Activated naive CD8-positive, alpha-beta T cell treated with anti-CD3 and anti-CD28 coated beads, Interleukin-2, amount 10 ng/mL, durations not matched to agents 7 days and 5 days (primary cell): ENCODE measurements at regions not wholly inside any gene's neighbourhood (a gene's known extent, or its start where the extent isn't known, plus 50 kb on each side); places are given as distances from the start of the nearest gene placed in this dataset.
A peak's percentile ranks its signal among the peaks of the same experiment; 100 is the strongest.

Source experiments
- ATAC-seq: fragments of 150-1000 bp; cut with Tn5 transposase; one replicate; pipeline ENCODE4 v1.10.0; 2021; ENCODE audit warnings: low read depth, moderate library complexity
- POLR2A ChIA-PET: fragments of 350-600 bp; sonication (Branson Sonifier 250); formaldehyde crosslinking; loops from one replicate; lab custom pipeline; 2021; ENCODE audit warnings: antibody characterized with exemption; lab: Charles Lee
- DNase-seq: peaks from one replicate; pipeline ENCODE4 v3.0.0; 2021
- H3K27ac Mint-ChIP-seq: one replicate; pipeline ENCODE4 v1.8.0; 2022; ENCODE audit warnings: mild to moderate bottlenecking, mixed read lengths
- H3K27me3 Mint-ChIP-seq: one replicate; pipeline ENCODE4 v1.8.0; 2022; ENCODE audit warnings: mild to moderate bottlenecking, moderate library complexity, mixed read lengths
- H3K36me3 Mint-ChIP-seq: one replicate; pipeline ENCODE4 v1.8.0; 2021; ENCODE audit warnings: mild to moderate bottlenecking, mixed read lengths
- H3K4me1 Mint-ChIP-seq: one replicate; pipeline ENCODE4 v1.8.0; 2021; ENCODE audit warnings: mixed read lengths
- H3K4me3 Mint-ChIP-seq: one replicate; pipeline ENCODE4 v1.8.0; 2022; ENCODE audit warnings: mild to moderate bottlenecking, moderate library complexity, mixed read lengths
- H3K9me3 Mint-ChIP-seq: one replicate; pipeline ENCODE4 v1.8.0; 2021; ENCODE audit warnings: mixed read lengths

DNA sequence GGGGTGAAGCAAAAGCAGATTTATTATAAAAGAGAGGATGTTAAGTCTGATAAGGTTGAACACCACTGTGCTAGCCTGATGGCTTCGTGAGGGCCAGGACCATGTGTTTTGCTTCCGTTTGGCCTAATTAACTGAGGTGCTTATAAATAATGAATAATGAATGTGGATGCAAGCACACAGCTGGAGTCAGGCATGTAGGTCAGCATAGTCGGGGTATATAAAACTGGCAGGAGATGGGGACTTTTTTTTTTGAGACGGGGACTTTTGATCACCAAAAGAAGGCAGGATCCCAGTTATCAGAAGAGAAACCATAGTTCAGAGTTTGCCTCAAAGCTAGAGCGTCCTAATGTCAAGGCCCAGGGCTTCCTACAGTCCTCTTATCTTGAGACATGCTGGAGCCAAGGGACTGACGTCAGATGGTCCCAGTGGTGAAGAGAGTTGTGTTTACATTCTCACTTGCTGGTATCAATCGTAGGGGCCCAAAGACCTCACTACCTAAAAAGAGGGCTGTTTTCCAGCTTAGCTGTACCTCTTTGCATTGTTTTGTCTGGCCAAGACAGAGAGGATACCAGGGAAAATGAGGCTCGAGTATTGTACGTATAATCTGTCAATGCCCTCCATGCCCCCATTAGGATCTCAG lies 50.4 kb downstream of the RTL9 start:
- Mint-ChIP-seq H3K36me3 (no peaks in the 10 kb centered on the region), H3K27ac (no peak overlapping the region), H3K4me1 (peaks cover 2% of the 10 kb centered on the region), H3K9me3 (no peaks in the 10 kb centered on the region), H3K4me3 (no peak overlapping the region), H3K27me3 (peaks cover 3% of the 10 kb centered on the region)
- DNase-seq = no peak
- no peak for ATAC-seq
- POLR2A ChIA-PET = no interaction called here

DNA sequence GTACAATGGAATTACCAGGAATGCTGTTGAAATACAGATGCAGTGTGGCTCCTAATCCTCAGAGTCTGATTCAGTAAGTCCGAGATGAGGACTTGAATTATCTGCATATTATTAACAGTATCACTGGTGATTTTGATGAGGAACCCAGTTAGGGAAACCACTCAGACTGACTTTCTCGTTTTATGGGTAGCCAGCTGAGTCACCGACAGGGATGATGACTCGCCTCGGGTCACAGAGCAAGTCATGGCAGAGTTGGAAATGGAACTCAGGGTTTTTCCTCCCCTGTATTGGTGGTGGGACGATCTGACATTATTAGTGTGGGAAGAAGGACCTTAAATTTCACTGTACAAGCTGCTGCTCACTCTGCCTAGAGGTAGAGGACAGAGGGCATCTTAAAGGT lies 51.3 kb downstream of the RTL9 start:
- POLR2A ChIA-PET = no interaction called here
- Mint-ChIP-seq H3K4me1 (peaks cover 2% of the 10 kb centered on the region), H3K9me3 (no peaks in the 10 kb centered on the region), H3K36me3 (no peaks in the 10 kb centered on the region), H3K27me3 (peaks cover 3% of the 10 kb centered on the region), H3K4me3 (no peak overlapping the region), H3K27ac (no peak overlapping the region)
- ATAC-seq = no peak
- DNase-seq = no peak

DNA sequence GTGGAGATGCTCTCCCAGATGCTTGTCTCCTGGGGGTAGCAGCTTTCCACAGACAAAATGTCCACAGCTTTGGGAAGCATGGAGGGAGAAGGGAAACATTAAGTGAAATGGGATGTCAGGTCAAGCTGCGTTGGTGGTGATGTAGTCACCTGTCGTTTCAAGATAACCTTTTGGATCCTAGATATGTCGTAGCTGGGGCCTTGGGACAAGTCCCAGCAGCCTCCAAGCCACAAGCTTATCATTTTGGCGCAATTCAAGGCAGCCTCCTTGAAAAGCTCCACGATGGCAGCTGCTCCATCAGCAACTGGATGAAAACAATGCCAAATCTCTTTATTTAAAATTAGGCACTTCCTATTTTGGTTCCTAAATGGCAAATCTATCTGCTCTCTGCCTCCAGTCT lies 52.0 kb downstream of the RTL9 start:
- POLR2A ChIA-PET = no interaction called here
- Mint-ChIP-seq H3K9me3 (no peaks in the 10 kb centered on the region), H3K27ac (no peak overlapping the region), H3K4me3 (no peak overlapping the region), H3K4me1 (peaks cover 2% of the 10 kb centered on the region), H3K36me3 (no peaks in the 10 kb centered on the region), H3K27me3 (peaks cover 3% of the 10 kb centered on the region)
- DNase-seq (no peak), ATAC-seq (no peak)

DNA sequence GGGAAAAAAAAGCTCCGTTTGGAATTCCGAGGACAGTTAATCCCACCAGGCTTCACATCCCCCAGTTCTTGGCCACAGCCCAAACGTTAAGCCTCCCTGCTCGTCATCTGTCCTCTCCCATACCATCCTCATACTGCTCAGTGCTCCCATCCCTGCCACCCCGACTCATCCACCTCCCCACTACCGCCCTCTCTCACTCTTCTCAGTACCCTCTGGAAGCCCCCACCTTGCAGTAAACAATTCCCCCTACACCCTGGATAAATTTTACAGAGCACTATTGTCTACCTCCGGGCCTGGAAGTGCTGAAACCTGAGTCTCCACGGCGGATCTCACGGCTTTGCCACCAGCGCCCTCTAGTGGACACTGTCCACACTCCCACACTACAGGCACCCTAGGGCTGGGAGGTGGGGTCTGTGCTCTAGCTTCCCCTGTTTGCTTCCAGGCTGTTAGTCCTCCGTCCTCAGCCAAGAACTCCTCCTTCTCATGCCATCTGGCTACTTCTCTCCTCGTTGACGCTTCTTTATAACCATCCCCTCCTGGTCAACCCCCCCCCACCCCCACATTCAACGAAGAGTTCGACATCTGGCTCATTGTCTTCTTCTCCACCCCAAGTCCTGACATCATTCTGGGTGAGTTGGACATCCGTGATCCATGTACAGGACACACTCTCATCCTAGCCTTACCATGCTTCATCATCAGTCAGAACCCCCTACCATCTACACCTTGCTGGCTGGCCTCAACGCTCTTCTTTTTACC lies 54.5 kb downstream of the RTL9 start:
- H3K4me3 Mint-ChIP-seq = no peak overlapping the region
- peaks cover 2% of the 10 kb centered on the region for H3K4me1 Mint-ChIP-seq

DNA sequence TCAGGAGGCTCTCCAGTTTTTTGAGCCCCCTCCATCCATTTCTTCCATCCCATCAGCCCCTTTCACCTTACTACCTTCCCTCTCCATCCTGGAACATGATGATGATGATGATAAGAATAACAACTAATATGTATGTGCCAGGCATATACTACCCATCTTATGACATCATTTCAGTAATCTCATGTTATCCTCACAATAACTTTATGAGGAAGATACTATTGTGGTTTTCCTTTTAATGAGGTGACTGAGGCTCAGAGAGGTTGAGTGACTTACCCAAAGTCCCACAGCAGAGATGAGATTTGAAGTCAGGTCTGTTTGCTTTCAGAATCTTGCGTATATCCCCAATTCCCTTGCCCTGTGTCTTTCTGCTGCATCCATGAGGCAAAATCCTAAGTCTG lies 55.1 kb downstream of the RTL9 start:
- no peak for ATAC-seq
- no peaks in the 10 kb centered on the region for H3K36me3 Mint-ChIP-seq
- no peak for DNase-seq
- POLR2A ChIA-PET = no interaction called here
- peaks cover 3% of the 10 kb centered on the region for H3K27me3 Mint-ChIP-seq
- no peak overlapping the region for H3K27ac Mint-ChIP-seq
- H3K9me3 Mint-ChIP-seq = no peaks in the 10 kb centered on the region
- H3K4me1 Mint-ChIP-seq = peaks cover 2% of the 10 kb centered on the region
- H3K4me3 Mint-ChIP-seq = no peak overlapping the region

More for the DNA sequence above, 54.5 kb downstream of the RTL9 start:
- H3K27me3 Mint-ChIP-seq = peaks cover 3% of the 10 kb centered on the region
- H3K27ac Mint-ChIP-seq = no peak overlapping the region
- no peaks in the 10 kb centered on the region for H3K36me3 Mint-ChIP-seq
- no peaks in the 10 kb centered on the region for H3K9me3 Mint-ChIP-seq
- DNase-seq = peak; percentile 61
- ATAC-seq = peak; percentile 97
- POLR2A ChIA-PET = no interaction called here

DNA sequence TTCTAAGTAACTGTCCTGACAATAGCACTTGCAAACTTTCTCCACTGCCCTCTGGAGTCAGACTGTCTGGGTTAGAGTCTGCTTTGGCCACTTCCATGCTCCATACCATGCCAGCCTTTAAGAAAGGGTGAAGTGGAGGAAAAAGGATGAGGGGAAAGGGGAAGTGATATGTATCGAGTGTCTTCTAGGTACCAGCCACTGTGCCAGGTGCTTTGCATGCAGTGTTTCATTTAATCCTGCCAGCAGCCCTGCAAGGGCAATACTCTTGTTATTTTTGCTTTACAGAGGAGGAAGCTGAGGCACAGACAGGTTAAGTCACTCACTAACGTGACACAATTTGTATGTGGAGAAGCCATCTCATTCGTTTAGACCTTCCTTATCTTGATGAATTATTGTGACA lies 55.6 kb downstream of the RTL9 start:
- no peaks in the 10 kb centered on the region for H3K36me3 Mint-ChIP-seq
- H3K27me3 Mint-ChIP-seq = peaks cover 3% of the 10 kb centered on the region
- ATAC-seq = no peak
- POLR2A ChIA-PET = no interaction called here
- no peak overlapping the region for H3K27ac Mint-ChIP-seq
- no peak for DNase-seq
- H3K9me3 Mint-ChIP-seq = no peaks in the 10 kb centered on the region
- no peak overlapping the region for H3K4me3 Mint-ChIP-seq
- H3K4me1 Mint-ChIP-seq = peaks cover 2% of the 10 kb centered on the region

DNA sequence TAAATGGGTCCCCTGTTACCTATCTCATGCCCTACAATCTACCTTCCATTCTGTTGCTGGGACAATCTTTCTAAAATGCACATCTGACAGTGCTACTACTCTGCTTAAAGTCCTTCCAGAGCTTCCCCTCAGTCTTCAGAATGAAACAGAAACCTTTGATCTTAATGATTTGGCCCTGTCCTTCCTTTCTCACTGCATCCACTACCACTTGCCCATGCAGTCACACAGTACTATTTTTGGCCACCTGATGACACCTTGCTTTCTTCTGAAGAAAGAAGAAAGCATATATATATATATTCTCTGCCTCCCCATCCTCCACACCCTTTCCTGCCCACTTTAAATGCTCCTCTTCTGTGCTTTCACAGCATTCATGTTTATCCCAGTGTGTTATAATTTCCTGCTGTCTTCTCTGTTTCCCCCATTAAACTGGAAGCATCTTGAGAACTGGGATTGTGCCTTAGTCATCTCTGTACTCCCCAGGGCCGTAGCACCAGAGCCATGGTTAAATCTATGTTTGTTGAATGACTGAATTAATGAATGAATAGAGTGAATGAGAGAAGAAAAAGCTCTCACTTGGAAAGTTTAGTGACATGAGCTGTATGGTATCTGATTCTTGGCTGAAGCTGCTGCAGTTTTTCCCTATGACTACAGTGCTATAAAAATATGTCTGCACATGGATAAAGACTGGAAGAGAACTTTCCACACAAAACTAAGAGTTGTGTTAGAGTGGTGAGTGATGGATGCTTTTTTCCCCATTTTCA lies 56.2 kb downstream of the RTL9 start:
- DNase-seq (no peak), ATAC-seq (no peak)
- H3K36me3 Mint-ChIP-seq = no peaks in the 10 kb centered on the region
- H3K9me3 Mint-ChIP-seq = no peaks in the 10 kb centered on the region
- H3K27ac Mint-ChIP-seq = no peak overlapping the region
- H3K4me1 Mint-ChIP-seq = peaks cover 2% of the 10 kb centered on the region
- POLR2A ChIA-PET = no interaction called here
- peaks cover 3% of the 10 kb centered on the region for H3K27me3 Mint-ChIP-seq
- no peak overlapping the region for H3K4me3 Mint-ChIP-seq

DNA sequence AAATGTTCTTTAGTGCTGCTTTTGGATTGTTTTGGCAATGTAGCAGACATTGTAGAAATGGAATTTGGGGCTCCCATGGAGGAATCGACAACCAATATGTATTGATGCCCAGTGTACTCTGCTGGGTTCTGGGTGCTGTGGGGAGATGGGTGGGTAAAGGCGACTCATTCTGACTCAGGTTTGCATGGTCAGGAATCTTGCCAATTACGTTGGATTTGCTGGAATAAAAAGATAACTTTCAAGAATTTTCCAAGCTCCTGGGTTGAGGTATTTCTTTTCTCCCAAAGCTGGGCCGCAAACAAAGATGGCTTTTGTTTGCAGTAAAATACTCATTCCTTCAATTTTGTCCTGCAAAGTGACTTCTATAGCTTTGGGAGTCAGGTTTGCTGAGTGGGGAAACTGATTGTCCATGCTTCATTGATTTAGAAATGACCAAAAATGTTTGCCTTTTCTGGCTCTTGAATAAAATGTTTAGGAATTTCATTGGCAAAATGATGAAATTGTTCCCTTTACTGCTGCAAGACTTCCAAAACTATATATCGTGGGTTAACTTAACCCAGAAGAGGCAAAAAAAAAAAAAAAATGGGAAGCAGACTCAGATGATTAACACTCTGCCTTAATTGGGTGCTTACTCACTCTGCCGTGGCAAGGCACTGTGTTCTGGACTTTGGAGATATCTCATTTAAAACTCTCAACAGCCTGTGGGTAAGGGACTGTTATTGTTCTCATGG lies 57.0 kb downstream of the RTL9 start:
- peaks cover 2% of the 10 kb centered on the region for H3K4me1 Mint-ChIP-seq
- peaks cover 3% of the 10 kb centered on the region for H3K27me3 Mint-ChIP-seq
- no peak overlapping the region for H3K4me3 Mint-ChIP-seq
- H3K36me3 Mint-ChIP-seq = no peaks in the 10 kb centered on the region
- no peak overlapping the region for H3K27ac Mint-ChIP-seq
- ATAC-seq = no peak
- no peak for DNase-seq
- H3K9me3 Mint-ChIP-seq = no peaks in the 10 kb centered on the region
- POLR2A ChIA-PET = no interaction called here

DNA sequence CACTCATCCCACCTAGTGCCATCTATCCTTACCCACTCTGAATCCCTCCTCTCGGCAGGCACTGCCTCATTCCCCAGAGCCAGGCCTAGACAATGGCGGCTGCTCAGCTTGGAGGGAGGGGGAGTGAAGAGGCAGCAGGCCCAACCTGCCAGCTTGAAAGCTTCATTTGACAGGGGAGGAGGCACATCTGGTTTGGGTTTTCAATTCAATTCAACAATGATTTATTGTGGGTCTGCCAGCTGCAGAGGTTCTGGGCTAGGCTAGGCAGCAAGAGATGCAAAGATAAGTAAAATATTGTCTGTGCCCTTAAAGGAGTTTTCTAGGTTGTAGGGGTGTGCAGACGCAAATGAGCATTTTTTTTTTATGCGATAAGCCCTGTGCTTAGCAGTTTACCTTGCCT lies 58.5 kb downstream of the RTL9 start:
- H3K27me3 Mint-ChIP-seq = peaks cover 3% of the 10 kb centered on the region
- POLR2A ChIA-PET = no interaction called here
- H3K36me3 Mint-ChIP-seq = no peaks in the 10 kb centered on the region
- H3K4me3 Mint-ChIP-seq = no peak overlapping the region
- H3K4me1 Mint-ChIP-seq = peaks cover 2% of the 10 kb centered on the region
- no peak overlapping the region for H3K27ac Mint-ChIP-seq
- H3K9me3 Mint-ChIP-seq = no peaks in the 10 kb centered on the region
- no peak for DNase-seq
- ATAC-seq = no peak

DNA sequence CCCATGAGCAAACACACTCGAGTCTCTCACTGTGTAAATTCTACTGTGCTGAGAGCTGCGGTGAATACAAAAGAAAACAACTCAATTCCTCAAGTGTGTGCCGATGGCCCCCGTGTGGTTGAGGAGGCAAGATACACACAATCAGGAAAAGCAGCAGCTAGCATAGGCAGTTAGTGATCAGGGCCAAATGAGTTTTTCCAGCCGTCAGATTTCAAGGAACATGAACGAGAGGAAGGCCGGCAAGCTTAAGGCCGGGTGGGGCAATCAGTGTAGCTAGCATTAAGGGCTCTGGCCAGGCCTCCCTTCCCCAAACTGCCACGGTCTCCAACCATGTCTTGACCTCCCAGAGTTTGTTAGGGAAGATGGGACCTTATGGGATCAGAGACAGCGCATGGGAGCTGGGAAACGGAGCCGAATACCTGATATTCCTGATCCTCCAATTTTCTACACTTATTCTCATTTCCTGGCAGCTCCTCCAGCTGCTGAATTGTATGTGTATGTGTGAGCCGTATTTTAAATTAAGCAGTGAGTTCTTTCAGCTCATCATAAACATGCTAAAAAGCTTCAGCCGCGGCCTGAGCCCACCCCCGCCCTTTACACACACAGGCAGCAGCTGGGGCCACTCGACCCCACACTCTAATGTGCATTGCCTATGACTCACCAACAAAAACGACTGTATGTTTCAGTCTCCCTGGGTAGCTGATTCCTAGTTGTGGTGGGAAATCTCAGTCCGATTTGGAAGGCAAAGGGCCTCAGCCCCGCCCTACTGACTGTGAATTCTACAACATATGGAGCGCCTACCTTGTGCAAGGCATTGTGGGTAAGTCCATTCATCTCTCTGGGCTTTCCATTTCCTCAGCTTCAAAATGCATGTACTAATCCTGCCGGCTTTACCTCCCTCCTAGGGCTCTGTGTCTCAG lies 59.9 kb downstream of the RTL9 start:
- no peak for ATAC-seq
- POLR2A ChIA-PET = no interaction called here
- no peak for DNase-seq
- Mint-ChIP-seq H3K9me3 (no peaks in the 10 kb centered on the region), H3K4me1 (no peaks in the 10 kb centered on the region), H3K27ac (no peak overlapping the region), H3K4me3 (no peak overlapping the region), H3K27me3 (no peaks in the 10 kb centered on the region), H3K36me3 (no peaks in the 10 kb centered on the region)

DNA sequence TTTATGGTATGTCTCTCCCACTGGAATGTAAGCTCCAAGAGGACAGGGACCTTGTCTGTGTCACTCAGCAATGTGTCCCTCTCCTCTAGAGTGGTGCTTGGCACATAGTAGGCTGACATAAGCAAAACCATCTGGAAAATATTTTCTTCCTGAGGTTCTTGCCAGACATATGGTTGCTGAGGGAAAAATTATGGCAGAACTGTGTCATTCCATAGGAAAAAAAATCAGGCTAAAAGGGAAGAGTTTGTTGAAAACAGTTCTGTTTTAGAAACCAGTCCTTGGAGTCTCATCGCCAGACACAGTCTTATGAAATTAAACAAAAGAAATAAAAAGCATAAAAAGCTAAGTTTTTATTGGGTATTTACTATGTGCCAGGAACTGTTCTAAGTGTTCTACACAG lies 60.9 kb downstream of the RTL9 start:
- Mint-ChIP-seq H3K9me3 (no peaks in the 10 kb centered on the region), H3K27ac (no peak overlapping the region), H3K4me3 (no peak overlapping the region), H3K27me3 (no peaks in the 10 kb centered on the region), H3K36me3 (no peaks in the 10 kb centered on the region), H3K4me1 (no peaks in the 10 kb centered on the region)
- ATAC-seq (no peak), DNase-seq (no peak)
- POLR2A ChIA-PET = no interaction called here

DNA sequence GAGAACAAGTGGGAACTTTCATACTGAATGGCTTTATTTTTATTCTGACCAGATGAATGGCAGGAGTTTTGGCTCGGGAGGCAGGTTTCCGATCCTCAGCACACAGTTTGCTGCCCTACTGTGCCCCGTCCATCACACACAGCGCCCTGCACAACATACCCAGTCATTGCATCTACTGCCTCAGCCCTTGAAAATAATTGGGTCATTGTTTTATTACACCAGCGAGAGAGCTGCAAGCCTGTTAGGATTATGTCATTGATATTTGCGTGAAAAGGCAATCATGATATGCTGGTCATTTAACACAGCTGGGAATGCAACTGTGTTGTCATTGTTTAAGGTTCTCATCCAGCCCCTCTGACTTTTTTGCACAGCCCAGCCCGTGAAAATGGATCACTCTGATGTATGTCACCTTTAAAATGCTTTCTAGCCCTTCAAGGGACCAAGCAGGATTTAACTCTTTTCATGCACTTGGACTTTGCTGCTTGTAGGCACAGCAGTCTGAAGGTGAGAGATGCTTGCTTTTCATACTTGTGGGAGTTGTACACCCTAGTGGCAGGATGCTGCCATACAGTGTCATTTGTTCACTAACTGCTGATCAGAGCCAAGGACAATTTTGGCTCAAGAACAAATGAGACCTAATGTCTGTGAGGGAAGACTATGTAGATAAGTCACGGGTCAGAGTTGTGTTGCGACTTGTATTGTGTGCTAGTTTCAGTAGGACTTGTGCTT lies 62.3 kb downstream of the RTL9 start:
- no peak overlapping the region for H3K4me3 Mint-ChIP-seq
- H3K9me3 Mint-ChIP-seq = no peaks in the 10 kb centered on the region
- POLR2A ChIA-PET = no interaction called here
- DNase-seq (no peak), ATAC-seq (no peak)
- no peaks in the 10 kb centered on the region for H3K4me1 Mint-ChIP-seq
- no peak overlapping the region for H3K27ac Mint-ChIP-seq
- H3K36me3 Mint-ChIP-seq = no peaks in the 10 kb centered on the region
- no peaks in the 10 kb centered on the region for H3K27me3 Mint-ChIP-seq
